ENCODE measurements at regions not wholly inside any gene's neighbourhood (a gene's known extent, or its start where the extent isn't known, plus 50 kb on each side); places are given as distances from the start of the nearest gene placed in this dataset.
A peak's percentile ranks its signal among the peaks of the same experiment; 100 is the strongest.

- H3K36me3 ChIP-seq (ENCODE audit: insufficient read depth, low read length) = peaks cover 33% of the 10 kb centered on the region
- 77% methylated on average over 9 of the region's 9 CpGs for WGBS
- no peaks in the 10 kb centered on the region for H3K27me3 ChIP-seq (ENCODE audit: insufficient read depth, low read length)
- H3K9ac ChIP-seq (ENCODE audit: low read depth, low read length) = no peak overlapping the region
- H3K4me1 ChIP-seq (ENCODE audit: insufficient read depth, low read length) = 0 out of 2 replicates have a peak, but pooled peaks cover 4% of the 10 kb centered on the region
- no peak overlapping the region for H3K4me3 ChIP-seq (ENCODE audit: low read length)
- H3K27ac ChIP-seq (ENCODE audit: low read depth, low read length) = no peak overlapping the region
- no peaks in the 10 kb centered on the region for H3K9me3 ChIP-seq (ENCODE audit: insufficient read depth, low read depth, low read length)
Observed at GRCh38 chr12:124403273-124403672, 108.4 kb downstream of the RFLNA start.

GRCh38 chr12:124402248-124403066 lies 107.6 kb downstream of the RFLNA start:
- H3K27ac ChIP-seq (ENCODE audit: low read depth, low read length) = 0 out of 2 replicates have a peak overlapping the region, but pooled peaks have one; percentile 30
- 0 out of 2 replicates have a peak, but pooled peaks cover 4% of the 10 kb centered on the region for H3K4me1 ChIP-seq (ENCODE audit: insufficient read depth, low read length)
- peaks cover 39% of the 10 kb centered on the region for H3K36me3 ChIP-seq (ENCODE audit: insufficient read depth, low read length)
- H3K4me3 ChIP-seq (ENCODE audit: low read length) = no peak overlapping the region
- H3K27me3 ChIP-seq (ENCODE audit: insufficient read depth, low read length) = no peaks in the 10 kb centered on the region
- H3K9ac ChIP-seq (ENCODE audit: low read depth, low read length) = no peak overlapping the region
- 43% methylated on average over 23 of the region's 23 CpGs for WGBS
- no peaks in the 10 kb centered on the region for H3K9me3 ChIP-seq (ENCODE audit: insufficient read depth, low read depth, low read length)

GRCh38 chr12:124401704-124402221 lies 106.9 kb downstream of the RFLNA start:
- Histone ChIP-seq H3K27me3 (ENCODE audit: insufficient read depth, low read length) (no peaks in the 10 kb centered on the region), H3K9me3 (ENCODE audit: insufficient read depth, low read depth, low read length) (no peaks in the 10 kb centered on the region), H3K27ac (ENCODE audit: low read depth, low read length) (0 out of 2 replicates have a peak overlapping the region, but pooled peaks have one; percentile 5), H3K4me3 (ENCODE audit: low read length) (no peak overlapping the region), H3K36me3 (ENCODE audit: insufficient read depth, low read length) (peaks cover 40% of the 10 kb centered on the region), H3K9ac (ENCODE audit: low read depth, low read length) (no peak overlapping the region), H3K4me1 (ENCODE audit: insufficient read depth, low read length) (0 out of 2 replicates have a peak, but pooled peaks cover 4% of the 10 kb centered on the region)
- 74% methylated on average over 15 of the region's 15 CpGs for WGBS

- no peak overlapping the region for H3K27ac ChIP-seq (ENCODE audit: low read depth, low read length)
Observed at GRCh38 chr12:124400124-124400523, 105.2 kb downstream of the RFLNA start.

GRCh38 chr12:124399622-124400021 lies 104.7 kb downstream of the RFLNA start:
- peak overlapping the region; percentile 18; the same call in 1 of the 2 replicates for H3K27ac ChIP-seq (ENCODE audit: low read depth, low read length)
- H3K36me3 ChIP-seq (ENCODE audit: insufficient read depth, low read length) = peaks cover 58% of the 10 kb centered on the region
- H3K9ac ChIP-seq (ENCODE audit: low read depth, low read length) = no peak overlapping the region
- no peak overlapping the region for H3K4me3 ChIP-seq (ENCODE audit: low read length)
- 62% methylated on average over 11 of the region's 11 CpGs for WGBS
- no peaks in the 10 kb centered on the region for H3K27me3 ChIP-seq (ENCODE audit: insufficient read depth, low read length)
- H3K4me1 ChIP-seq (ENCODE audit: insufficient read depth, low read length) = 0 out of 2 replicates have a peak, but pooled peaks cover 4% of the 10 kb centered on the region
- H3K9me3 ChIP-seq (ENCODE audit: insufficient read depth, low read depth, low read length) = no peaks in the 10 kb centered on the region

More at GRCh38 chr12:124400124-124400523, 105.2 kb downstream of the RFLNA start:
- no peak overlapping the region for H3K9ac ChIP-seq (ENCODE audit: low read depth, low read length)
- H3K36me3 ChIP-seq (ENCODE audit: insufficient read depth, low read length) = peaks cover 54% of the 10 kb centered on the region
- H3K4me1 ChIP-seq (ENCODE audit: insufficient read depth, low read length) = 0 out of 2 replicates have a peak, but pooled peaks cover 4% of the 10 kb centered on the region
- H3K9me3 ChIP-seq (ENCODE audit: insufficient read depth, low read depth, low read length) = no peaks in the 10 kb centered on the region
- no peaks in the 10 kb centered on the region for H3K27me3 ChIP-seq (ENCODE audit: insufficient read depth, low read length)
- no peak overlapping the region for H3K4me3 ChIP-seq (ENCODE audit: low read length)
- WGBS = 96% methylated on average over 10 of the region's 10 CpGs

GRCh38 chr12:124398578-124399227 lies 103.8 kb downstream of the RFLNA start:
- WGBS = 94% methylated on average over 13 of the region's 15 CpGs
- peaks cover 68% of the 10 kb centered on the region for H3K36me3 ChIP-seq (ENCODE audit: insufficient read depth, low read length)
- H3K4me3 ChIP-seq (ENCODE audit: low read length) = no peak overlapping the region
- H3K9ac ChIP-seq (ENCODE audit: low read depth, low read length) = no peak overlapping the region
- H3K27ac ChIP-seq (ENCODE audit: low read depth, low read length) = no peak overlapping the region; the same call in 1 of the 2 replicates
- H3K4me1 ChIP-seq (ENCODE audit: insufficient read depth, low read length) = 0 out of 2 replicates have a peak, but pooled peaks cover 4% of the 10 kb centered on the region
- H3K27me3 ChIP-seq (ENCODE audit: insufficient read depth, low read length) = no peaks in the 10 kb centered on the region
- H3K9me3 ChIP-seq (ENCODE audit: insufficient read depth, low read depth, low read length) = no peaks in the 10 kb centered on the region

- Histone ChIP-seq H3K4me1 (ENCODE audit: insufficient read depth, low read length) (peaks cover 4% of the 10 kb centered on the region; the same call in 1 of the 2 replicates), H3K9ac (ENCODE audit: low read depth, low read length) (no peak overlapping the region), H3K27ac (ENCODE audit: low read depth, low read length) (no peak overlapping the region), H3K4me3 (ENCODE audit: low read length) (no peak overlapping the region), H3K27me3 (ENCODE audit: insufficient read depth, low read length) (no peaks in the 10 kb centered on the region), H3K9me3 (ENCODE audit: insufficient read depth, low read depth, low read length) (no peaks in the 10 kb centered on the region), H3K36me3 (ENCODE audit: insufficient read depth, low read length) (peaks cover 69% of the 10 kb centered on the region)
- 93% methylated on average over 22 of the region's 22 CpGs for WGBS
Observed at GRCh38 chr12:124397807-124398577, 103.1 kb downstream of the RFLNA start.

GRCh38 chr12:124397399-124397679 lies 102.4 kb downstream of the RFLNA start:
- H3K9ac ChIP-seq (ENCODE audit: low read depth, low read length) = no peak overlapping the region
- no peaks in the 10 kb centered on the region for H3K27me3 ChIP-seq (ENCODE audit: insufficient read depth, low read length)
- H3K36me3 ChIP-seq (ENCODE audit: insufficient read depth, low read length) = peaks cover 69% of the 10 kb centered on the region
- no peaks in the 10 kb centered on the region for H3K9me3 ChIP-seq (ENCODE audit: insufficient read depth, low read depth, low read length)
- H3K27ac ChIP-seq (ENCODE audit: low read depth, low read length) = no peak overlapping the region
- H3K4me3 ChIP-seq (ENCODE audit: low read length) = no peak overlapping the region
- H3K4me1 ChIP-seq (ENCODE audit: insufficient read depth, low read length) = peaks cover 7% of the 10 kb centered on the region; the same call in 1 of the 2 replicates
- whole genome bisulfite sequencing = 92% methylated on average over 7 of the region's 7 CpGs

GRCh38 chr12:124396544-124397398 lies 101.9 kb downstream of the RFLNA start:
- Histone ChIP-seq H3K9me3 (ENCODE audit: insufficient read depth, low read depth, low read length) (no peaks in the 10 kb centered on the region), H3K9ac (ENCODE audit: low read depth, low read length) (no peak overlapping the region), H3K27me3 (ENCODE audit: insufficient read depth, low read length) (no peaks in the 10 kb centered on the region), H3K27ac (ENCODE audit: low read depth, low read length) (no peak overlapping the region), H3K36me3 (ENCODE audit: insufficient read depth, low read length) (peaks cover 69% of the 10 kb centered on the region), H3K4me1 (ENCODE audit: insufficient read depth, low read length) (peaks cover 7% of the 10 kb centered on the region; the same call in 1 of the 2 replicates), H3K4me3 (ENCODE audit: low read length) (no peak overlapping the region)
- 91% methylated on average over 35 of the region's 35 CpGs for WGBS

- H3K27ac ChIP-seq (ENCODE audit: low read depth, low read length) = no peak overlapping the region
- no peak overlapping the region for H3K9ac ChIP-seq (ENCODE audit: low read depth, low read length)
- H3K4me3 ChIP-seq (ENCODE audit: low read length) = no peak overlapping the region
- WGBS = 91% methylated on average over 7 of the region's 7 CpGs
- H3K27me3 ChIP-seq (ENCODE audit: insufficient read depth, low read length) = no peaks in the 10 kb centered on the region
- peaks cover 63% of the 10 kb centered on the region for H3K36me3 ChIP-seq (ENCODE audit: insufficient read depth, low read length)
- peaks cover 7% of the 10 kb centered on the region; the same call in 1 of the 2 replicates for H3K4me1 ChIP-seq (ENCODE audit: insufficient read depth, low read length)
- H3K9me3 ChIP-seq (ENCODE audit: insufficient read depth, low read depth, low read length) = no peaks in the 10 kb centered on the region
Observed at GRCh38 chr12:124395986-124396385, 101.1 kb downstream of the RFLNA start.

Data from HUES64 (cell line).